IMR-90 (cell line): ENCODE measurements at regions not wholly inside any gene's neighbourhood (a gene's known extent, or its start where the extent isn't known, plus 50 kb on each side); places are given as distances from the start of the nearest gene placed in this dataset.

Experiments
- ATAC-seq: fragments of 200-7000 bp; cut with Tn5 transposase; 2 replicates; pipeline ENCODE4 v1.9.1; 2020; ENCODE audit warnings: low read depth, mild to moderate bottlenecking, moderate library complexity
- BruUV-seq: library from RNA; stranded (reverse); fragments of 400-500 nt; replicated peaks from 2 replicates; lab custom pipeline; 2021; lab: Mats Ljungman, UMichigan
- CTCF ChIA-PET: fragments of 300-600 bp; formaldehyde crosslinking; extraction: SDS; loops from one replicate; lab custom pipeline; 2021; ENCODE audit warnings: antibody characterized with exemption; lab: Yijun Ruan, JAX
- POLR2A ChIA-PET: fragments of 300-600 bp; sonication (Branson Sonifier 250); formaldehyde crosslinking; loops from one replicate; lab custom pipeline; 2022; ENCODE audit warnings: antibody characterized with exemption; ENCODE audit not compliant: unreplicated experiment; lab: Charles Lee
- DNase-seq: peaks from one replicate; pipeline ENCODE4 v3.0.0; 2013
- H2AFZ ChIP-seq: replicated peaks from 2 replicates; pipeline ENCODE3; 2013; ENCODE audit warnings: low read length, mild to moderate bottlenecking; ENCODE audit not compliant: poor library complexity
- H2AK5ac ChIP-seq: 2 replicates; pipeline ENCODE4 v1.6.1; 2013; ENCODE audit warnings: low read depth, low read length, inconsistent platforms
- H2AK9ac ChIP-seq: replicated peaks from 2 replicates; pipeline ENCODE3; 2013; ENCODE audit warnings: mild to moderate bottlenecking, low read depth, low read length, moderate library complexity; ENCODE audit not compliant: poor library complexity
- H2BK120ac ChIP-seq: 2 replicates; pipeline ENCODE4 v1.6.1; 2013; ENCODE audit warnings: low read depth, low read length, inconsistent platforms
- H2BK15ac ChIP-seq: 3 replicates; pipeline ENCODE4 v1.6.1; 2013; ENCODE audit warnings: low read depth, low read length, inconsistent platforms
- H2BK20ac ChIP-seq: 2 replicates; pipeline ENCODE4 v1.6.1; 2013; ENCODE audit warnings: low read depth, mild to moderate bottlenecking, inconsistent platforms, low read length, moderate library complexity
- H2BK5ac ChIP-seq: 2 replicates; pipeline ENCODE4 v1.6.1; 2013; ENCODE audit warnings: mild to moderate bottlenecking, low read depth, low read length, inconsistent platforms; ENCODE audit not compliant: poor library complexity, severe bottlenecking
- H3K14ac ChIP-seq: replicated peaks from 2 replicates; pipeline ENCODE4 v1.6.1; 2013; ENCODE audit warnings: low read depth, low read length, inconsistent platforms
- H3K18ac ChIP-seq: 2 replicates; pipeline ENCODE4 v1.6.1; 2013; ENCODE audit warnings: low read depth, low read length, control low read depth
- H3K23ac ChIP-seq: 2 replicates; pipeline ENCODE4 v1.6.1; 2013; ENCODE audit warnings: low read depth, low read length, inconsistent platforms
- H3K27ac ChIP-seq: 2 replicates; pipeline ENCODE4 v1.5.1; 2013; ENCODE audit warnings: mild to moderate bottlenecking, control low read depth, low read length; ENCODE audit not compliant: insufficient read depth
- H3K27me3 ChIP-seq: 2 replicates; pipeline ENCODE4 v1.6.1; 2013; ENCODE audit warnings: low read length; ENCODE audit not compliant: control insufficient read depth, insufficient read depth
- H3K36me3 ChIP-seq: 2 replicates; pipeline ENCODE4 v1.6.1; 2013; ENCODE audit warnings: low read length, mixed read lengths; ENCODE audit not compliant: control insufficient read depth, insufficient read depth
- H3K4ac ChIP-seq: 2 replicates; pipeline ENCODE4 v1.6.1; 2013; ENCODE audit warnings: low read depth, low read length, inconsistent platforms
- H3K4me1 ChIP-seq: 2 replicates; pipeline ENCODE4 v1.6.1; 2013; ENCODE audit warnings: low read length, mixed read lengths; ENCODE audit not compliant: control insufficient read depth, insufficient read depth
- H3K4me2 ChIP-seq: 2 replicates; pipeline ENCODE4 v1.6.1; 2013; ENCODE audit warnings: low read depth, mild to moderate bottlenecking, control low read depth, low read length, moderate library complexity
- H3K4me3 ChIP-seq: 2 replicates; pipeline ENCODE4 v1.5.1; 2013; ENCODE audit warnings: low read depth, mild to moderate bottlenecking, control low read depth, low read length, moderate library complexity; ENCODE audit not compliant: insufficient read depth
- H3K56ac ChIP-seq: 2 replicates; pipeline ENCODE4 v1.6.1; 2013; ENCODE audit warnings: low read length, inconsistent platforms; ENCODE audit not compliant: insufficient read depth; ENCODE audit errors: extremely low read depth
- H3K79me1 ChIP-seq, 2 experiments: 2 replicates each; pipeline ENCODE4 v1.6.1; 2013; ENCODE audit warnings: low read length in 2 of 2, inconsistent platforms in 1 of 2, low read depth in 1 of 2
- H3K9ac ChIP-seq: 2 replicates; pipeline ENCODE4 v1.6.1; 2013; ENCODE audit warnings: low read depth, low read length, control low read depth
- H3K9me1 ChIP-seq: 2 replicates; pipeline ENCODE4 v1.6.1; 2013; ENCODE audit warnings: low read length, inconsistent platforms; ENCODE audit not compliant: insufficient read depth
- H3K9me3 ChIP-seq: 2 replicates; pipeline ENCODE4 v1.6.1; 2013; ENCODE audit warnings: low read length; ENCODE audit not compliant: control insufficient read depth, insufficient read depth
- H4K20me1 ChIP-seq: 2 replicates; pipeline ENCODE4 v1.6.1; 2013; ENCODE audit warnings: low read length, inconsistent platforms; ENCODE audit not compliant: insufficient read depth
- H4K5ac ChIP-seq: 2 replicates; pipeline ENCODE4 v1.6.1; 2013; ENCODE audit warnings: mild to moderate bottlenecking, low read depth, low read length, control low read depth
- H4K8ac ChIP-seq, 2 experiments: 2 replicates each; pipeline ENCODE4 v1.6.1; 2013; ENCODE audit warnings: low read depth in 2 of 2, low read length in 2 of 2, control low read depth in 1 of 2, inconsistent platforms in 1 of 2
- H4K91ac ChIP-seq: 2 replicates; pipeline ENCODE4 v1.6.1; 2013; ENCODE audit warnings: low read depth, low read length, inconsistent platforms; ENCODE audit not compliant: insufficient read depth
- RFX5 ChIP-seq: IDR thresholded peaks from 2 replicates; pipeline ENCODE4 v1.8.0; 2012; ENCODE audit warnings: low read depth, mild to moderate bottlenecking, low read length, moderate library complexity
- WGBS, 2 experiments: methylation state at CpG; one replicate each; pipeline versions ENCODE4 v1.1.5 to v1.1.7; 2013; ENCODE audit warnings: missing lambda C conversion rate in 2 of 2; ENCODE audit not compliant: insufficient read length in 1 of 2; ENCODE audit errors: extremely low coverage in 2 of 2; 5-methylcytosine and 5-hydroxymethylcytosine counted together
- dilution Hi-C: fragments of 300-500 bp; cut with HindIII; formaldehyde crosslinking; loops from one replicate; pipeline ENCODE4 v1.14.3; 2018; ENCODE audit warnings: low sequenced_read_pairs; ENCODE audit not compliant: unreplicated experiment
- in situ Hi-C: fragments of 300-500 bp; cut with MboI; formaldehyde crosslinking; loops from 3 replicates; pipeline ENCODE4 v1.14.3; 2019; ENCODE audit warnings: low sequenced_read_pairs, inconsistent platforms, mixed read lengths
- intact Hi-C: fragments of 100-400 bp; cut with micrococcal nuclease; formaldehyde crosslinking; loops from 2 replicates; pipeline ENCODE4 v1.10.0; 2022

- intact Hi-C loops (no loop called here), dilution Hi-C loops (no loop called here), in situ Hi-C loops (no loop called here)
- no peak overlapping the region for H4K5ac ChIP-seq
- DNase-seq (no peak), ATAC-seq (no peak)
- no peak for TF ChIP-seq RFX5
- no peak overlapping the region for H3K18ac ChIP-seq
- H3K4me3 ChIP-seq = no peak overlapping the region
- no peak overlapping the region for H3K4ac ChIP-seq
- H2BK15ac ChIP-seq = no peak overlapping the region
- H3K4me1 ChIP-seq = peaks cover 7% of the 10 kb centered on the region; the same call in 1 of the 2 replicates
- H2AK9ac ChIP-seq = no peak overlapping the region
- WGBS, 2 experiments = 90% methylated on average over 4 of the region's 6 CpGs; no CpG with 5 or more reads in 1 of the 2 experiments
- H2BK120ac ChIP-seq = no peak overlapping the region
- no peaks in the 10 kb centered on the region for H3K36me3 ChIP-seq
- no TSS peak for BruUV-seq
- 0 out of 2 replicates have a peak, but pooled peaks cover 4% of the 10 kb centered on the region for H4K20me1 ChIP-seq
- H3K9me1 ChIP-seq = no peaks in the 10 kb centered on the region
- H2AFZ ChIP-seq = no peak overlapping the region
- no peak overlapping the region for H3K23ac ChIP-seq
- no peak overlapping the region for H3K9ac ChIP-seq
- no peak overlapping the region for H3K4me2 ChIP-seq
- no peak overlapping the region for H4K91ac ChIP-seq
- no peak overlapping the region for H3K14ac ChIP-seq
- H3K79me1 ChIP-seq = no peaks in the 10 kb centered on the region
- no peak overlapping the region for H4K8ac ChIP-seq
- H2BK20ac ChIP-seq = no peak overlapping the region
- no peak overlapping the region for H2BK5ac ChIP-seq
- H3K27me3 ChIP-seq = peaks cover 33% of the 10 kb centered on the region
- H3K9me3 ChIP-seq = no peaks in the 10 kb centered on the region
- H3K56ac ChIP-seq = no peak overlapping the region
- ChIA-PET CTCF (no interaction called here), POLR2A (no interaction called here)
- H3K27ac ChIP-seq = no peak overlapping the region
- no peak overlapping the region for H2AK5ac ChIP-seq
These were observed 372.1 kb downstream of the RPS24 start for GRCh38 chr10:78405736-78406135.
